PC-3 (cell line): ENCODE measurements at regions not wholly inside any gene's neighbourhood (a gene's known extent, or its start where the extent isn't known, plus 50 kb on each side); places are given as distances from the start of the nearest gene placed in this dataset.

ENCODE experiments used
- ATAC-seq: fragments of 200-7000 bp; cut with Tn5 transposase; 2 replicates; pipeline ENCODE4 v1.9.1; 2020; ENCODE audit warnings: mild to moderate bottlenecking, moderate library complexity
- BruUV-seq: library from RNA; stranded (reverse); fragments of 400-500 nt; replicated peaks from 2 replicates; lab custom pipeline; 2021; lab: Mats Ljungman, UMichigan
- CTCF ChIA-PET: fragments of 300-600 bp; sonication (Branson Sonifier 250); formaldehyde crosslinking; loops from one replicate; lab custom pipeline; 2022; ENCODE audit warnings: antibody characterized with exemption; lab: Charles Lee
- POLR2A ChIA-PET: fragments of 300-600 bp; sonication (Branson Sonifier 250); formaldehyde crosslinking; loops from one replicate; lab custom pipeline; 2022; ENCODE audit warnings: antibody characterized with exemption; ENCODE audit not compliant: unreplicated experiment; lab: Charles Lee
- DNase-seq: peaks from one replicate; pipeline ENCODE4 v3.0.0-alpha.2; 2015
- H2AFZ ChIP-seq: fragments of 300-600 bp; sonication (generic); 2 replicates; pipeline ENCODE4 v1.6.0; 2016; ENCODE audit warnings: antibody characterized with exemption, low read length
- H3F3A ChIP-seq: fragments of 300-600 bp; sonication (generic); one replicate; pipeline ENCODE4 v1.6.0; 2017; ENCODE audit warnings: antibody characterized with exemption, low read length, control low read depth, mild to moderate bottlenecking; ENCODE audit not compliant: unreplicated experiment
- H3K27ac ChIP-seq: fragments of 300-600 bp; sonication (generic); 2 replicates; pipeline ENCODE4 v1.5.1; 2016; ENCODE audit warnings: mild to moderate bottlenecking, low read length
- H3K27me3 ChIP-seq: fragments of 300-600 bp; sonication (generic); 2 replicates; pipeline ENCODE4 v1.6.1; 2016; ENCODE audit warnings: low read length, mixed read lengths
- H3K36me3 ChIP-seq: fragments of 300-600 bp; sonication (generic); 2 replicates; pipeline ENCODE4 v1.6.1; 2016; ENCODE audit warnings: low read depth, mixed run types, low read length, mixed read lengths
- H3K4me1 ChIP-seq: fragments of 300-600 bp; sonication (generic); 2 replicates; pipeline ENCODE4 v1.5.1; 2016; ENCODE audit warnings: low read length; ENCODE audit not compliant: insufficient read depth
- H3K4me2 ChIP-seq: fragments of 300-600 bp; sonication (generic); 2 replicates; pipeline ENCODE4 v1.6.0; 2016; ENCODE audit warnings: low read length
- H3K4me3 ChIP-seq: fragments of 300-600 bp; sonication (generic); 2 replicates; pipeline ENCODE4 v1.5.1; 2016; ENCODE audit warnings: mild to moderate bottlenecking, low read length, mixed read lengths
- H3K79me2 ChIP-seq: fragments of 300-600 bp; sonication (generic); 2 replicates; pipeline ENCODE4 v1.6.1; 2017; ENCODE audit warnings: low read length, mixed read lengths
- H3K9ac ChIP-seq: fragments of 300-600 bp; sonication (generic); 2 replicates; pipeline ENCODE4 v1.6.0; 2016; ENCODE audit warnings: mild to moderate bottlenecking, low read length
- H3K9me2 ChIP-seq: fragments of 300-600 bp; sonication (generic); replicated peaks from 2 replicates; pipeline ENCODE4 v1.6.1; 2016; ENCODE audit warnings: mixed run types, low read length, mixed read lengths
- H3K9me3 ChIP-seq: fragments of 300-600 bp; sonication (generic); 2 replicates; pipeline ENCODE4 v1.6.1; 2016; ENCODE audit warnings: low read length, mixed read lengths
- H4K20me1 ChIP-seq: fragments of 300-600 bp; sonication (generic); 2 replicates; pipeline ENCODE4 v1.6.1; 2016; ENCODE audit warnings: low read length, mixed read lengths
- CTCF ChIP-seq: fragments of 300-600 bp; sonication (generic); conservative IDR thresholded peaks from 2 replicates; pipeline ENCODE4 v1.5.1; 2017; ENCODE audit warnings: antibody characterized with exemption, low read depth, mild to moderate bottlenecking, low read length
- EZH2 ChIP-seq: fragments of 300-600 bp; sonication (generic); IDR thresholded peaks from one replicate; pipeline ENCODE4 v1.6.1; 2017; ENCODE audit warnings: antibody characterized with exemption, mild to moderate bottlenecking, low read length; ENCODE audit not compliant: unreplicated experiment
- EZH2phosphoT487 ChIP-seq: fragments of 300-600 bp; sonication (generic); IDR thresholded peaks from 2 replicates; pipeline ENCODE4 v1.6.1; 2018; ENCODE audit warnings: mild to moderate bottlenecking, antibody characterized with exemption, low read length, borderline replicate concordance
- intact Hi-C: fragments of 100-400 bp; cut with micrococcal nuclease; formaldehyde crosslinking; loops from 2 replicates; pipeline ENCODE4 v1.9.0; 2023

- intact Hi-C loops, result no loop called here
- H3K9me2 ChIP-seq, result no peaks in the 10 kb centered on the region
- ChIA-PET POLR2A (no interaction called here), CTCF (no interaction called here)
- no peak overlapping the region for H2AFZ ChIP-seq
- no peaks in the 10 kb centered on the region for H3K4me1 ChIP-seq
- H3F3A ChIP-seq, result no peaks in the 10 kb centered on the region
- H3K36me3 ChIP-seq, result no peaks in the 10 kb centered on the region
- H3K9me3 ChIP-seq, result no peaks in the 10 kb centered on the region
- ATAC-seq (no peak), DNase-seq (no peak)
- no TSS peak for BruUV-seq
- no peaks in the 10 kb centered on the region for H4K20me1 ChIP-seq
- no peaks in the 10 kb centered on the region for H3K27me3 ChIP-seq
- no peaks in the 10 kb centered on the region for H3K79me2 ChIP-seq
- H3K4me3 ChIP-seq, result no peak overlapping the region
- no peak overlapping the region for H3K4me2 ChIP-seq
- H3K9ac ChIP-seq, result no peak overlapping the region
- no peak overlapping the region for H3K27ac ChIP-seq
- TF ChIP-seq EZH2, result no peak
- no peak for TF ChIP-seq EZH2phosphoT487
- TF ChIP-seq CTCF, result no peak
These were observed 78.7 kb downstream of the RRM2 start for GRCh38 chr2:10201201-10201600.

- H2AFZ ChIP-seq, result no peak overlapping the region
- TF ChIP-seq EZH2 (no peak), EZH2phosphoT487 (no peak), CTCF (no peak)
- BruUV-seq, result no TSS peak
- H3K9me2 ChIP-seq, result no peaks in the 10 kb centered on the region
- ChIA-PET CTCF (no interaction called here), POLR2A (no interaction called here)
- no peak for DNase-seq
- H3K79me2 ChIP-seq, result no peaks in the 10 kb centered on the region
- no peak overlapping the region for H3K4me3 ChIP-seq
- no peak for ATAC-seq
- no peaks in the 10 kb centered on the region for H3K36me3 ChIP-seq
- intact Hi-C loops, result no loop called here
- no peaks in the 10 kb centered on the region for H3K27me3 ChIP-seq
- H3K4me2 ChIP-seq, result no peak overlapping the region
- no peak overlapping the region for H3K9ac ChIP-seq
- no peaks in the 10 kb centered on the region for H3F3A ChIP-seq
- H3K9me3 ChIP-seq, result no peaks in the 10 kb centered on the region
- no peaks in the 10 kb centered on the region for H4K20me1 ChIP-seq
- no peaks in the 10 kb centered on the region for H3K4me1 ChIP-seq
- no peak overlapping the region for H3K27ac ChIP-seq
These were observed 79.7 kb downstream of the RRM2 start for GRCh38 chr2:10202131-10202665.

- H3K79me2 ChIP-seq, result no peaks in the 10 kb centered on the region
- H3K4me2 ChIP-seq, result no peak overlapping the region
- no peak for TF ChIP-seq CTCF
- DNase-seq (no peak), ATAC-seq (no peak)
- H3K36me3 ChIP-seq, result no peaks in the 10 kb centered on the region
- H3K27me3 ChIP-seq, result no peaks in the 10 kb centered on the region
- H2AFZ ChIP-seq, result no peak overlapping the region
- no peaks in the 10 kb centered on the region for H3F3A ChIP-seq
- ChIA-PET CTCF (no interaction called here), POLR2A (no interaction called here)
- no peaks in the 10 kb centered on the region for H4K20me1 ChIP-seq
- H3K4me1 ChIP-seq, result no peaks in the 10 kb centered on the region
- intact Hi-C loops, result no loop called here
- H3K9me3 ChIP-seq, result no peaks in the 10 kb centered on the region
- no peak overlapping the region for H3K4me3 ChIP-seq
- H3K9me2 ChIP-seq, result no peaks in the 10 kb centered on the region
- BruUV-seq, result no TSS peak
- no peak overlapping the region for H3K9ac ChIP-seq
- no peak overlapping the region for H3K27ac ChIP-seq
These were observed 82.0 kb downstream of the RRM2 start for GRCh38 chr2:10204326-10205161.
